Naive thymus-derived CD4-positive, alpha-beta T cell (primary cell): ENCODE measurements at regions not wholly inside any gene's neighbourhood (a gene's known extent, or its start where the extent isn't known, plus 50 kb on each side); places are given as distances from the start of the nearest gene placed in this dataset.

Experiments used
- ATAC-seq: fragments of 150-1000 bp; cut with Tn5 transposase; 2 replicates; pipeline ENCODE4 v1.10.0; 2021; ENCODE audit warnings: mild to moderate bottlenecking, moderate library complexity
- CTCF ChIA-PET: fragments of 350-600 bp; sonication (Branson Sonifier 250); formaldehyde crosslinking; loops from one replicate; lab custom pipeline; 2021; ENCODE audit warnings: antibody characterized with exemption; lab: Charles Lee
- POLR2A ChIA-PET: fragments of 350-600 bp; sonication (Branson Sonifier 250); formaldehyde crosslinking; loops from one replicate; lab custom pipeline; 2021; ENCODE audit warnings: antibody characterized with exemption, inconsistent platforms; lab: Charles Lee
- DNase-seq, 9 donors: peaks; one replicate each; pipeline versions ENCODE4 v3.0.0 to v3.0.0-alpha.2; 2020 to 2022; ENCODE audit warnings: mixed read lengths in 1 of 9
- H3K27ac ChIP-seq: one replicate; pipeline ENCODE4 v1.7.0; 2013; ENCODE audit warnings: mild to moderate bottlenecking, low read depth, low read length, moderate library complexity
- H3K27me3 ChIP-seq, 2 donors: one replicate each; pipeline ENCODE4 v1.7.0; 2013; ENCODE audit warnings: low read length in 2 of 2, mild to moderate bottlenecking in 2 of 2, moderate library complexity in 2 of 2; ENCODE audit not compliant: control insufficient read depth in 2 of 2, insufficient read depth in 2 of 2
- H3K36me3 ChIP-seq, 3 experiments: 1 replicate in 2 of 3; 2 replicates in 1 of 3; pipeline ENCODE4 v1.7.0; 2013; ENCODE audit warnings: low read length in 3 of 3, mild to moderate bottlenecking in 3 of 3, moderate library complexity in 1 of 3; ENCODE audit not compliant: insufficient read depth in 3 of 3, control insufficient read depth in 2 of 3
- H3K4me1 ChIP-seq, 2 donors: one replicate each; pipeline ENCODE4 v1.7.0; 2013; ENCODE audit warnings: low read length in 2 of 2, mild to moderate bottlenecking in 2 of 2, moderate library complexity in 1 of 2; ENCODE audit not compliant: control insufficient read depth in 2 of 2, insufficient read depth in 2 of 2
- H3K4me3 ChIP-seq: 2 replicates; pipeline ENCODE4 v1.7.0; 2013; ENCODE audit warnings: mild to moderate bottlenecking, low read length
- H3K9me3 ChIP-seq, 3 experiments: 1 replicate in 2 of 3; 2 replicates in 1 of 3; pipeline ENCODE4 v1.7.0; 2013; ENCODE audit warnings: low read length in 3 of 3; ENCODE audit not compliant: control insufficient read depth in 2 of 3
- H3K27ac Mint-ChIP-seq, 9 donors: one replicate each; pipeline ENCODE4 v1.8.0; 2020 to 2022; ENCODE audit warnings: mixed read lengths in 9 of 9, mild to moderate bottlenecking in 8 of 9, moderate library complexity in 5 of 9, inconsistent platforms in 2 of 9
- H3K27me3 Mint-ChIP-seq, 5 donors: one replicate each; pipeline ENCODE4 v1.8.0; 2021 to 2022; ENCODE audit warnings: mixed read lengths in 5 of 5, mild to moderate bottlenecking in 1 of 5
- H3K36me3 Mint-ChIP-seq, 5 donors: one replicate each; pipeline ENCODE4 v1.8.0; 2020 to 2022; ENCODE audit warnings: mixed read lengths in 5 of 5, mild to moderate bottlenecking in 3 of 5, inconsistent platforms in 1 of 5
- H3K4me1 Mint-ChIP-seq, 7 donors: one replicate each; pipeline ENCODE4 v1.8.0; 2020 to 2022; ENCODE audit warnings: mixed read lengths in 7 of 7, mild to moderate bottlenecking in 3 of 7, inconsistent platforms in 1 of 7
- H3K4me3 Mint-ChIP-seq, 10 donors: one replicate each; pipeline ENCODE4 v1.8.0; 2020 to 2022; ENCODE audit warnings: mild to moderate bottlenecking in 10 of 10, mixed read lengths in 10 of 10, moderate library complexity in 6 of 10, inconsistent platforms in 2 of 10
- H3K9me3 Mint-ChIP-seq, 11 donors: one replicate each; pipeline ENCODE4 v1.8.0; 2020 to 2022; ENCODE audit warnings: mixed read lengths in 11 of 11, mild to moderate bottlenecking in 4 of 11, inconsistent platforms in 1 of 11, moderate library complexity in 1 of 11
- intact Hi-C, 2 donors: fragments of 100-400 bp; cut with micrococcal nuclease; formaldehyde crosslinking; loops; one replicate each; pipeline ENCODE4 v1.15.1; 2023

DNA sequence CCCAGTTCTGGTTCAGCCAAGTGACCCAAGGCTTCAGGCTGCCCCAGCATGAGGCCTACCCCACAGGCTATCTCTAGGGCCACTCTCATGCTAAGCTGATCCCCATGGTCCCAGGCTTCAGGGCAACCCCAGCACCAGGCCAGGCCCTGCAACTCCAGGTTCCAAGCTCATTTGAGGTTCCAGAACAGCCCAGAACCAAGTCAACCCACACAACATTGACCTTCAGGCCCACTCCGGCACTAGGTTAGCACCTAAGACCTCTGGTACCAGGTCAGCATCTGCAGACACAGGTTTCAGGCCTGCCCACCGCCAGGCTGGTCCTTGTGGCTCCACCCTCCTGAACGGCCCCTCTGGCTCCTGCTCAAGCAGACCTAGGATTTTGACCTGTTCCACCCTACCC is 421.2 kb downstream of the CDH11 start:
- Histone ChIP-seq H3K4me3 (no peak overlapping the region), H3K9me3 (peaks cover 0 to 13% (median 0%) of the 10 kb centered on the region in 3 experiments), H3K4me1 (no peaks in the 10 kb centered on the region), H3K27me3 (no peaks in the 10 kb centered on the region), H3K27ac (no peak overlapping the region), H3K36me3 (no peaks in the 10 kb centered on the region)
- CTCF ChIA-PET, result no interaction called here
- Mint-ChIP-seq H3K9me3 (peaks cover 0 to 18% (median 9%) of the 10 kb centered on the region in 11 donors), H3K27me3 (no peaks in the 10 kb centered on the region), H3K4me1 (no peaks in the 10 kb centered on the region), H3K36me3 (peaks cover 0 to 3% (median 0%) of the 10 kb centered on the region in 5 donors), H3K27ac (no peak overlapping the region), H3K4me3 (no peak overlapping the region)
- POLR2A ChIA-PET, result no interaction called here
- intact Hi-C loops, result no loop called here
- DNase-seq (no peak), ATAC-seq (no peak)

DNA sequence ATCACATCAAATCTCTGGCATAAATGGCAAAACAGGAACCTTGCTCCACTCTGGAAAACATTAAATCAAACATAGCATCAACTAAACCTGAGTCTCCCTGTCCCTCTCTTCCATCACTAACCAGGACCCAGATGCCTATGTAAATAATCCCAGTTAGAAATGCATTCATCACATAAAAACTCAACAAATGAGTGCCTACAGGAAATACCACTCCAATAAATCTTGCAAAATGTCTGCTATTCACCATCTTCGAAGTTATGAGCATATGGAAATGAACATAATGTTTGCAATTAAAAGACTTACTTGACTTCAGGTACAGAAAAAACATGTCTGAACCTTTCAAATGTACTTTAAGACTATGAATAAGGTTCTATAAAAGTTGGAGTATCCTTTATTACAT is 425.0 kb downstream of the CDH11 start:
- DNase-seq (no peak), ATAC-seq (no peak)
- intact Hi-C loops, result no loop called here
- peaks cover 0 to 13% (median 0%) of the 10 kb centered on the region in 3 experiments for H3K9me3 ChIP-seq
- Mint-ChIP-seq H3K4me1 (no peaks in the 10 kb centered on the region), H3K9me3 (peaks cover 0 to 19% (median 10%) of the 10 kb centered on the region in 11 donors), H3K27ac (no peak overlapping the region), H3K36me3 (peaks cover 0 to 3% (median 0%) of the 10 kb centered on the region in 5 donors), H3K4me3 (no peak overlapping the region), H3K27me3 (no peaks in the 10 kb centered on the region)
- no peaks in the 10 kb centered on the region for H3K36me3 ChIP-seq
- H3K4me3 ChIP-seq, result no peak overlapping the region
- H3K4me1 ChIP-seq, result no peaks in the 10 kb centered on the region
- ChIA-PET POLR2A (no interaction called here), CTCF (no interaction called here)
- no peaks in the 10 kb centered on the region for H3K27me3 ChIP-seq
- H3K27ac ChIP-seq, result no peak overlapping the region

DNA sequence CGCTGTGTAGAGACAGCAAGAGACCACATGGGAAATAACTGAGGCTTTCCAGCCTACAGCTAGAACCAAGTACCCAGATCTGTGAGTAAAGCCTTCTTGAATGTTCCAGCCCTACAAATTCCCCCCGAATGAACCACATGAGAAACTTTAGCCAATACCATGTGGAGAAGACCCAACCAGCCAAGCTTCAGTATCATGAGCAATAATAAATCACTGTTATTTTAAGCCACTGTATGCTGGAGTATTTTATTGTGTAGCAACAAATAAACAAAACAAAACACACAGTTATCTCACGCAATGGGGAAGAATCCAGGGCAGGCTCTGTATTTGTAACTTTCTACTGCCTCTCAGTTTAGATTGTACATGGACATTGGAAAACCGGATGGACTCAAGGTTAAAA is 426.2 kb downstream of the CDH11 start:
- Mint-ChIP-seq H3K36me3 (peaks cover 0 to 3% (median 0%) of the 10 kb centered on the region in 5 donors), H3K27ac (no peak overlapping the region), H3K27me3 (no peaks in the 10 kb centered on the region), H3K4me1 (no peaks in the 10 kb centered on the region), H3K4me3 (no peak overlapping the region), H3K9me3 (peaks cover 0 to 19% (median 10%) of the 10 kb centered on the region in 11 donors)
- ChIA-PET POLR2A (no interaction called here), CTCF (no interaction called here)
- ATAC-seq (no peak), DNase-seq (no peak)
- no peak overlapping the region for H3K27ac ChIP-seq
- H3K9me3 ChIP-seq, result peaks cover 0 to 5% (median 0%) of the 10 kb centered on the region in 3 experiments
- no peak overlapping the region for H3K4me3 ChIP-seq
- H3K27me3 ChIP-seq, result no peaks in the 10 kb centered on the region
- intact Hi-C loops, result no loop called here
- H3K4me1 ChIP-seq, result no peaks in the 10 kb centered on the region
- no peaks in the 10 kb centered on the region for H3K36me3 ChIP-seq

DNA sequence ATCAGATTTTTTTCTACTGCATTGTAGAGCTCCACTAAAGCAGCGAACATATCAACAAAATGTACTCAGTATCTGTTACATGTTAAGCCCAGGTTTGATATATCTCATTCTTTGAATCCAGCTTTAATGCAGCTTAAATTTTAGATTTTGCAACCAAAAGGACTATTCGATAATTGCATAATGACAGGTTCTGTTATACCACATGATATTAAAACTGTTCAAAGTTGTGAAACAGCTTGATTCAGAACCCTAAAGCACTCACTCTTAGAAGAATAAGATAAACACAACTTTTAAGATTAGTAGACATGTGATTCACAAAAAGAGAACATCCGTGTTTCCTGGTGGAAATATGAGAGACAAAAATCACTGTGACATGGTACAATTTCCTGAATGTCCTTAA is 427.9 kb downstream of the CDH11 start:
- no peak overlapping the region for H3K27ac Mint-ChIP-seq
- ATAC-seq (no peak), DNase-seq (no peak)
- POLR2A ChIA-PET, result no interaction called here
- intact Hi-C loops, result no loop called here
- CTCF ChIA-PET, result no interaction called here
- H3K9me3 Mint-ChIP-seq, result peaks cover 0 to 19% (median 8%) of the 10 kb centered on the region in 11 donors
- H3K4me1 Mint-ChIP-seq, result no peaks in the 10 kb centered on the region
- no peak overlapping the region for H3K4me3 Mint-ChIP-seq
- H3K36me3 Mint-ChIP-seq, result peaks cover 0 to 3% (median 0%) of the 10 kb centered on the region in 5 donors
- H3K27ac ChIP-seq, result no peak overlapping the region
- H3K36me3 ChIP-seq, result no peaks in the 10 kb centered on the region
- H3K27me3 ChIP-seq, result no peaks in the 10 kb centered on the region
- no peaks in the 10 kb centered on the region for H3K9me3 ChIP-seq
- H3K27me3 Mint-ChIP-seq, result no peaks in the 10 kb centered on the region
- no peaks in the 10 kb centered on the region for H3K4me1 ChIP-seq
- H3K4me3 ChIP-seq, result no peak overlapping the region

DNA sequence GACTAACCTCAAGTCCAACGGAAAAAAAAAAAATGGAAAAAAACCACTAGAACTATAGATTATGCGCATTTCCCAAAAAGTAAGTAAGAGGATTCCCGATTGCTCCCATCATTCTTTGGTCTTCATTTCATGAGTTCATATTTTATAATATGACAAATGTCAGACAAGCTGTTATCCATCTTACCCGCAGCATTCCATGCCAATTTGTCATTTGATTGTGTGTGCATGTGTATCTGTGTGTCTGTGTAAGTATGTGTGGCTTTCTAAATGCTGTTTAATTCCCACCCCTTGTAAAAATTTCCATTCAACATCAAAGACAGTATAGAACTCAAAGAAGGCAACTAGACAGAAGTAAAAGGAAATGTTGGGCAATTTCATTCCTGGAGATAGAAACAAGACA is 434.1 kb downstream of the CDH11 start:
- ATAC-seq (no peak), DNase-seq (no peak)
- no peaks in the 10 kb centered on the region for H3K27me3 Mint-ChIP-seq
- no peak overlapping the region for H3K27ac ChIP-seq
- ChIA-PET CTCF (no interaction called here), POLR2A (no interaction called here)
- no peak overlapping the region for H3K4me3 Mint-ChIP-seq
- H3K4me1 Mint-ChIP-seq, result no peaks in the 10 kb centered on the region
- H3K36me3 Mint-ChIP-seq, result no peaks in the 10 kb centered on the region
- H3K27ac Mint-ChIP-seq, result no peak overlapping the region
- no peak overlapping the region for H3K4me3 ChIP-seq
- no peaks in the 10 kb centered on the region for H3K27me3 ChIP-seq
- intact Hi-C loops, result no loop called here
- H3K36me3 ChIP-seq, result no peaks in the 10 kb centered on the region
- H3K9me3 ChIP-seq, result no peaks in the 10 kb centered on the region
- no peaks in the 10 kb centered on the region for H3K4me1 ChIP-seq
- peaks cover 3 to 35% (median 12%) of the 10 kb centered on the region in 11 donors for H3K9me3 Mint-ChIP-seq

DNA sequence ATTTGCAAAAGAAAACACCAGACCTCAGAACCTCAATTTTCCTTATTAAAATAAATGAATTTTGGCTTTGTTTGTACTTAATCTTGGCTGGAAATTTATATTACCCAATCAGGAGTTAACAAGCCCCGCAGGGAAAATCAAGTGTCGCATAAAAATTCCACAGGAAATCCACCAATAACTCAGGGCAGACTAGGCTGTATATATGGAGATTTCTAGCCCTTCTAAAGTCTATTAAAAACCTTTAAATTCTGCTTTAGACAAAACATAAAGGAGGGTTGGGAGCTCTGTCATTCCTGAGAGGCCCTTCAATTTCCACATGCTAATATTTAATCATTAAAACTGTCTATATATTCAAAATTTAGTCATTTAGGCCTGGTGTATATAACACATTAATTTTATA is 434.7 kb downstream of the CDH11 start:
- H3K9me3 ChIP-seq, result no peaks in the 10 kb centered on the region
- CTCF ChIA-PET, result no interaction called here
- H3K4me1 Mint-ChIP-seq, result no peaks in the 10 kb centered on the region
- POLR2A ChIA-PET, result no interaction called here
- H3K4me1 ChIP-seq, result no peaks in the 10 kb centered on the region
- H3K27ac Mint-ChIP-seq, result no peak overlapping the region
- no peak overlapping the region for H3K4me3 Mint-ChIP-seq
- no peaks in the 10 kb centered on the region for H3K27me3 Mint-ChIP-seq
- H3K27me3 ChIP-seq, result no peaks in the 10 kb centered on the region
- H3K9me3 Mint-ChIP-seq, result peaks cover 3 to 42% (median 12%) of the 10 kb centered on the region in 11 donors
- DNase-seq (no peak), ATAC-seq (no peak)
- intact Hi-C loops, result no loop called here
- H3K36me3 ChIP-seq, result no peaks in the 10 kb centered on the region
- H3K4me3 ChIP-seq, result no peak overlapping the region
- H3K27ac ChIP-seq, result no peak overlapping the region
- no peaks in the 10 kb centered on the region for H3K36me3 Mint-ChIP-seq

DNA sequence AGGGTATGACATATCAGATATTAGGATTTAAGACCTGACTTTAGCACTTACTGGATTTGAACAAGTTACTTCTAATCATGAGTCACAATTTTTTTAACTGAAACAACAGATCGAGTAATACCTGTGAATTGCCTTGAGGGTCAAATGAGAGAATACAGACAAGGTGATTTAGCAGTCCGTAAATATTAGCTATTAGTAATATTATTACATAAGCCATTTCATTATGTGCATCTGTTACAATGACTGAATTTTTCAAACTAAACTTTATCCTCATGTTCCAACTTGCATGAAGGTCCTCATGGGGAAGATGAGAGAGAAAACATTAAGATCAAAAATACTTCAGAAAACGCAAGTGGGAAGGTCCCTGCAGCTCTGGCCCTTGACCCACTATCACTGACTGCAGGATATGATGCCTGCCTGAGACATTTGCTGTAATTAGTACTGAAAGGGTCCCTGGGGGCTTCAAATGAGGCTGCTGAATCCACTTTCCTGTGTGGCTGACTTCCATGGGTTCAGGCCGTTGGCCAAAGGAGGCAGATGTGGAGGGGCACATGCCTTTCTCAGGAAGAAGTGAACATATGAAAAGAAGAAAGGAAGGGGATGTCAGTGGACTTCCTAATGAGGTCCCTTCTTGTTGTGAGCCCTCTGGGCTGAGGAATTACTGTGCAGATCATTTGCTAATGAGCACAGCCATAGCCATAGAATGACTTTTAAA is 441.7 kb downstream of the CDH11 start:
- H3K4me3 Mint-ChIP-seq, result no peak overlapping the region
- ChIA-PET CTCF (no interaction called here), POLR2A (no interaction called here)
- Histone ChIP-seq H3K27me3 (no peaks in the 10 kb centered on the region), H3K4me1 (no peaks in the 10 kb centered on the region), H3K9me3 (no peaks in the 10 kb centered on the region), H3K27ac (no peak overlapping the region), H3K4me3 (no peak overlapping the region), H3K36me3 (no peaks in the 10 kb centered on the region)
- DNase-seq (no peak), ATAC-seq (no peak)
- no peak overlapping the region for H3K27ac Mint-ChIP-seq
- no peaks in the 10 kb centered on the region for H3K36me3 Mint-ChIP-seq
- H3K4me1 Mint-ChIP-seq, result no peaks in the 10 kb centered on the region
- no peaks in the 10 kb centered on the region for H3K27me3 Mint-ChIP-seq
- peaks cover 1 to 34% (median 17%) of the 10 kb centered on the region in 11 donors for H3K9me3 Mint-ChIP-seq
- intact Hi-C loops, result no loop called here
